Brain microvascular endothelial cell (primary cell): ENCODE measurements at regions not wholly inside any gene's neighbourhood (a gene's known extent, or its start where the extent isn't known, plus 50 kb on each side); places are given as distances from the start of the nearest gene placed in this dataset.
A peak's percentile ranks its signal among the peaks of the same experiment; 100 is the strongest.

Experiments
- DNase-seq: peaks from one replicate; pipeline ENCODE4 v3.0.0-alpha.2; 2020
- H3K27ac ChIP-seq: fragments of 250-450 bp; sonication (Bioruptor Pico); 2 replicates; pipeline ENCODE4 v1.5.1; 2020; ENCODE audit warnings: mild to moderate bottlenecking, moderate library complexity
- H3K27me3 ChIP-seq: fragments of 250-450 bp; sonication (Bioruptor Pico); replicated peaks from 2 replicates; pipeline ENCODE4 v1.5.1; 2020; ENCODE audit warnings: mild to moderate bottlenecking
- H3K36me3 ChIP-seq: fragments of 250-450 bp; sonication (Bioruptor Pico); replicated peaks from 2 replicates; pipeline ENCODE4 v1.5.1; 2020; ENCODE audit warnings: mild to moderate bottlenecking
- H3K4me3 ChIP-seq: 2 replicates; pipeline ENCODE4 v1.5.1; 2011; ENCODE audit warnings: low read depth, mild to moderate bottlenecking, control low read depth, low read length, moderate library complexity
- in situ Hi-C: cut with HindIII; loops from 2 replicates; pipeline ENCODE4 v1.10.0; 2017; ENCODE audit warnings: low sequenced_read_pairs, low pct_ligation_motif_present
- TF ChIP-seq, protein P1 (sequence below): IDR thresholded peaks from 2 replicates; pipeline ENCODE4 v1.5.1; 2011; ENCODE audit warnings: low read depth, mild to moderate bottlenecking, moderate library complexity, low read length, control low read depth, inconsistent platforms; ENCODE audit errors: missing control alignments

DNA sequence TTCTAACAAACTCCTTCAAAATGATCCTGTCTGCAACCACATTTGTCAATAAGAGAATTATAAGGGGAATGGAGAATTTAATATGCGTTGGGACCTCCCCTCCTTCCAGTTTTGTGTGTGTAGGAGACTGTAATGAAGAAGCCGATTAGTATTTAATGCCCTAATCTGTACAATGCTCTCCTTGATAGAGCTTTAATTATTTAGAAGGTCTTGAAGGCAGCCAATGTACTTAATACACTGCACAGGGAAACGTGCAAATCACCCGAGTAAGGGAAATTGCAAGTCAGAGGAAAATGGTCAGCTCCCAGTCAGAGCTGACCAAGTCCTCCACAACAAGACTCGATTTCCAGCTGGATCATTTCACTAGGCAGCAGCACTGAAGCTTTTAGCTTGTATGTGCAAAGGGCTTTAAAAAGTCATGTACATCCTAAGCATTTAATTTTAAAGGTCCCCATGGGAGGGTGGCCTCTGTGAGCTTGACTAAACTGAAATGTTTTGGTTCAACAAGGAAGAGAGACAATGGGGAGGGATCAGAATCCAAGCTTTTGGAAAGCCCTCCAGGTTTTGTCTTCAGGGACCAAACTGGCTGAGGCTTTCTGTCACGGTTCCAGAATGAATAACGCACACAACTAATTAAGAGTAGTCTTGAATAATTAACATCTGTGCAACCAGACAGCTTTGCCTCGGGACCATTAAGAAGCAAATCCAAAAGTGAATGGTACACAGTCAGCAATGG, 159.8 kb upstream of the MITF start:
- TF ChIP-seq, protein P1, sequence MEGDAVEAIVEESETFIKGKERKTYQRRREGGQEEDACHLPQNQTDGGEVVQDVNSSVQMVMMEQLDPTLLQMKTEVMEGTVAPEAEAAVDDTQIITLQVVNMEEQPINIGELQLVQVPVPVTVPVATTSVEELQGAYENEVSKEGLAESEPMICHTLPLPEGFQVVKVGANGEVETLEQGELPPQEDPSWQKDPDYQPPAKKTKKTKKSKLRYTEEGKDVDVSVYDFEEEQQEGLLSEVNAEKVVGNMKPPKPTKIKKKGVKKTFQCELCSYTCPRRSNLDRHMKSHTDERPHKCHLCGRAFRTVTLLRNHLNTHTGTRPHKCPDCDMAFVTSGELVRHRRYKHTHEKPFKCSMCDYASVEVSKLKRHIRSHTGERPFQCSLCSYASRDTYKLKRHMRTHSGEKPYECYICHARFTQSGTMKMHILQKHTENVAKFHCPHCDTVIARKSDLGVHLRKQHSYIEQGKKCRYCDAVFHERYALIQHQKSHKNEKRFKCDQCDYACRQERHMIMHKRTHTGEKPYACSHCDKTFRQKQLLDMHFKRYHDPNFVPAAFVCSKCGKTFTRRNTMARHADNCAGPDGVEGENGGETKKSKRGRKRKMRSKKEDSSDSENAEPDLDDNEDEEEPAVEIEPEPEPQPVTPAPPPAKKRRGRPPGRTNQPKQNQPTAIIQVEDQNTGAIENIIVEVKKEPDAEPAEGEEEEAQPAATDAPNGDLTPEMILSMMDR: no peak
- H3K27ac ChIP-seq: no peak overlapping the region
- H3K27me3 ChIP-seq: no peaks in the 10 kb centered on the region
- H3K36me3 ChIP-seq: no peaks in the 10 kb centered on the region
- no peak for DNase-seq
- no peak overlapping the region for H3K4me3 ChIP-seq
- in situ Hi-C loops: no loop called here

DNA sequence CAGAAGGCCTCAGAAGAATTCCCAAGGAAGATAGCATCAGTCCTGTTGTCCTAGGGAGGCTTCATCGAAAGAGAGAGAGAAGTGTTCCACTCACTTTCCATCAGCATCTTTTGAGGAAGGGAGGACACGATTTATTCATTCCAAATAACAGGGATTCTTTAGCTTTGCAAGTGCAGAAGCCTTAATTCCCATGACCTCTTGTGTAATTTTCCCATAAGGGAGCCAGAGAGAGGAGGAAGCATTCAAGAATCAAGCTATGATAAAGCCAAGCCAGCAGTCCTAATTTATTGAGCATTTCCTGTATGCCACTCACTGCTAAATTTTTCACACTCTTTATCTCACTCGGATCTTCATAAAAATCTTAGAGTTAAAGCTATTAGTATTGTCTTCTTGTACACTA, 169.7 kb upstream of the MITF start:
- in situ Hi-C loops: no loop called here
- TF ChIP-seq, protein P1: no peak
- H3K4me3 ChIP-seq: no peak overlapping the region
- DNase-seq: no peak
- H3K36me3 ChIP-seq: no peaks in the 10 kb centered on the region
- H3K27me3 ChIP-seq: no peaks in the 10 kb centered on the region
- no peak overlapping the region for H3K27ac ChIP-seq

GRCh38 chr3:69568951-69569350, 170.3 kb upstream of the MITF start:
- Histone ChIP-seq H3K36me3 (no peaks in the 10 kb centered on the region), H3K4me3 (no peak overlapping the region), H3K27me3 (no peaks in the 10 kb centered on the region), H3K27ac (no peak overlapping the region)
- in situ Hi-C loops: no loop called here
- DNase-seq: peak; percentile 2
- TF ChIP-seq, protein P1: no peak

DNA sequence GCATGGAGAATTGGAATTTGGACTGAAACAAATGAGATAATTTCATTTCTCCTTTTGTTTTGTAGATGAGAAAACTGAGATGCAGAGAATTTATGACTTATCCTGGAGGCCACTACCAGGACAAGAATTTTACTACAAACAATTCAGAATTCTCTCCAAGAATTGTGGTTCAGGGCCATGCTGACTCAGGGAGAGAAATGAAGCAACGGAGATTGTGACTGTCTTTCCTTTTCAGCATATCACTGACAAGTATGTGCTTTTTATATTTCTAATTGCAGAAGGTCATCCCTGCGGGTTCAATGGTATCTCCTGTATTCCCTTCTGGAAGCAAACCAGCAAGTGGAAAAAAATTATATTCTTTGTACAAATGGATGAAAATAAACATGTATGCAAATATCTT, 170.8 kb upstream of the MITF start:
- in situ Hi-C loops: no loop called here
- DNase-seq: peak; percentile 63
- H3K4me3 ChIP-seq: no peak overlapping the region
- H3K27me3 ChIP-seq: no peaks in the 10 kb centered on the region
- TF ChIP-seq, protein P1: no peak
- H3K27ac ChIP-seq: no peak overlapping the region
- no peaks in the 10 kb centered on the region for H3K36me3 ChIP-seq

DNA sequence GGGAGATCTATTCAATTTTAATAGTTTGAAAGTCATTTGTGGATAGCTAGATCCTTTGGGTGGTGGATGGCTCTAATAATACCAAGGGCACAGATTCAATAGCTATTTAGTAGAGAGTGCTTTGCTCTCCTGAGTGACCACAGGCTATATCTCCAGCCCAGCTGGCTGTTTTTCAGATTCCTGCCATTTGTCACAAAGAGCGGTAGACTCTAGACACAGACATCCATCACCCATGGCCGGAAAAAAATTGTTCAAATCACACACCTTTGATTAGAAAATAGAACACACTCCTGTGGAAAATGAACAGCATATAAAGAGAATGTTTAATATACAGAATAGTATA, 171.6 kb upstream of the MITF start:
- Histone ChIP-seq H3K4me3 (no peak overlapping the region), H3K27me3 (no peaks in the 10 kb centered on the region), H3K36me3 (no peaks in the 10 kb centered on the region), H3K27ac (no peak overlapping the region)
- in situ Hi-C loops: no loop called here
- TF ChIP-seq, protein P1: no peak
- DNase-seq: no peak
